C1 segment of cervical spinal cord (tissue), 14 donors: ENCODE measurements at regions not wholly inside any gene's neighbourhood (a gene's known extent, or its start where the extent isn't known, plus 50 kb on each side); places are given as distances from the start of the nearest gene placed in this dataset.

ENCODE experiments used
- DNase-seq, 14 donors: peaks; one replicate each; lab custom pipeline; 2025; lab: John Stamatoyannopoulos, UW

GRCh38 chr9:23577611-23578010, 248.4 kb downstream of the ELAVL2 start:
- no peak for DNase-seq

- DNase-seq: peak in 1 of 14 donors; percentile 4
Measured at GRCh38 chr9:23581931-23582330, 244.1 kb downstream of the ELAVL2 start.

GRCh38 chr9:23582836-23583235, 243.2 kb downstream of the ELAVL2 start:
- DNase-seq: no peak

- no peak for DNase-seq
Measured at GRCh38 chr9:23586906-23587305, 239.1 kb downstream of the ELAVL2 start.

- peak in 12 of 14 donors; percentile 3 to 72 (median 30) for DNase-seq
Measured at GRCh38 chr9:23587433-23587832, 238.6 kb downstream of the ELAVL2 start.

GRCh38 chr9:23587903-23588302, 238.1 kb downstream of the ELAVL2 start:
- no peak for DNase-seq

GRCh38 chr9:23590276-23591000, 235.6 kb downstream of the ELAVL2 start:
- DNase-seq: no peak

GRCh38 chr9:23594421-23594820, 231.6 kb downstream of the ELAVL2 start:
- DNase-seq: no peak

GRCh38 chr9:23596913-23597634, 229.0 kb downstream of the ELAVL2 start:
- no peak for DNase-seq

GRCh38 chr9:23598994-23599393, 227.0 kb downstream of the ELAVL2 start:
- DNase-seq: no peak

GRCh38 chr9:23603311-23603710, 222.7 kb downstream of the ELAVL2 start:
- DNase-seq: no peak

GRCh38 chr9:23606107-23606506, 219.9 kb downstream of the ELAVL2 start:
- DNase-seq: no peak

GRCh38 chr9:23608456-23608855, 217.6 kb downstream of the ELAVL2 start:
- no peak for DNase-seq

- no peak for DNase-seq
Measured at GRCh38 chr9:23611869-23612268, 214.2 kb downstream of the ELAVL2 start.

GRCh38 chr9:23615569-23615968, 210.5 kb downstream of the ELAVL2 start:
- DNase-seq: peak in 1 of 14 donors; percentile 41

GRCh38 chr9:23621188-23621587, 204.9 kb downstream of the ELAVL2 start:
- no peak for DNase-seq

- no peak for DNase-seq
Measured at GRCh38 chr9:23621924-23622323, 204.1 kb downstream of the ELAVL2 start.

GRCh38 chr9:23622396-23622795, 203.6 kb downstream of the ELAVL2 start:
- no peak for DNase-seq

- DNase-seq: no peak
Measured at GRCh38 chr9:23630488-23630887, 195.6 kb downstream of the ELAVL2 start.

GRCh38 chr9:23635276-23635675, 190.8 kb downstream of the ELAVL2 start:
- DNase-seq: no peak

GRCh38 chr9:23636199-23636598, 189.8 kb downstream of the ELAVL2 start:
- peak in 2 of 14 donors; percentile 1 for DNase-seq

- no peak for DNase-seq
Measured at GRCh38 chr9:23638011-23638410, 188.0 kb downstream of the ELAVL2 start.

GRCh38 chr9:23638837-23639426, 187.1 kb downstream of the ELAVL2 start:
- DNase-seq: no peak
